Upper lobe of left lung (tissue), 6 donors: ENCODE measurements at regions not wholly inside any gene's neighbourhood (a gene's known extent, or its start where the extent isn't known, plus 50 kb on each side); places are given as distances from the start of the nearest gene placed in this dataset.
"Not testable (repeated sequence)": the region's sequence is repeated elsewhere in the genome, so short reads cannot be mapped to it uniquely, and the experiment has no call there.

Source experiments
- ATAC-seq, 2 donors: fragments of 200-7000 bp; cut with Tn5 transposase; one replicate each; pipeline ENCODE4 v1.9.1; 2022; ENCODE audit warnings: mild to moderate bottlenecking in 2 of 2, moderate library complexity in 2 of 2; ENCODE audit not compliant: low FRiP score in 2 of 2
- DNase-seq, 2 donors: peaks; one replicate each; pipeline ENCODE4 v3.0.0-alpha.2; 2019 to 2020
- H3K27ac ChIP-seq, 4 donors: fragments of 200-600 bp; sonication (generic); one replicate each; pipeline ENCODE4 v1.5.1; 2016 to 2019
- H3K27me3 ChIP-seq, 4 donors: fragments of 200-600 bp; sonication (generic); one replicate each; pipeline ENCODE4 v1.5.1; 2017 to 2019
- H3K36me3 ChIP-seq, 4 donors: fragments of 200-600 bp; sonication (generic); one replicate each; pipeline ENCODE4 v1.5.1; 2016 to 2019
- H3K4me1 ChIP-seq, 4 donors: fragments of 200-600 bp; sonication (generic); one replicate each; pipeline ENCODE4 v1.5.1; 2018 to 2019
- H3K4me3 ChIP-seq, 4 donors: fragments of 200-600 bp; sonication (generic); one replicate each; pipeline ENCODE4 v1.5.1; 2017 to 2019; ENCODE audit warnings: mild to moderate bottlenecking in 2 of 4, moderate library complexity in 1 of 4
- H3K9me3 ChIP-seq, 4 donors: fragments of 200-600 bp; sonication (generic); one replicate each; pipeline ENCODE4 v1.5.1; 2018 to 2019
- EP300 ChIP-seq, 4 donors: sonication (generic); formaldehyde crosslinking; IDR thresholded peaks; one replicate each; pipeline ENCODE4 v1.5.1; 2017; ENCODE audit warnings: antibody characterized with exemption in 4 of 4, control low read depth in 2 of 4
- POLR2A ChIP-seq, 4 donors: fragments of 450-650 bp; IDR thresholded peaks; one replicate each; pipeline ENCODE4 v1.5.1; 2016 to 2017; ENCODE audit warnings: antibody characterized with exemption in 4 of 4, mild to moderate bottlenecking in 2 of 4
- POLR2AphosphoS5 ChIP-seq, 2 donors: sonication (generic); formaldehyde crosslinking; IDR thresholded peaks; one replicate each; pipeline ENCODE4 v1.5.1; 2017; ENCODE audit warnings: antibody characterized with exemption in 2 of 2
- WGBS, 2 donors: methylation state at CpG; one replicate each; pipeline ENCODE4 v1.1.5; 2017 to 2018; 5-methylcytosine and 5-hydroxymethylcytosine counted together
- TF ChIP-seq, protein P1 (sequence below), 6 experiments: fragments of 450-650 bp in 4 of 6; fragments of 200-600 bp in 2 of 6; sonication (generic) in 2 of 6; IDR thresholded peaks; one replicate each; pipeline ENCODE4 v1.5.1; 2016 to 2019; ENCODE audit warnings: antibody characterized with exemption in 6 of 6
- donor health status: DM: no; HTN: no; CAD: no; lungs with moderate emphysema.
- donor health status: DM: no; HTN: yes; CAD: no; lungs with severe emphysema.

DNA sequence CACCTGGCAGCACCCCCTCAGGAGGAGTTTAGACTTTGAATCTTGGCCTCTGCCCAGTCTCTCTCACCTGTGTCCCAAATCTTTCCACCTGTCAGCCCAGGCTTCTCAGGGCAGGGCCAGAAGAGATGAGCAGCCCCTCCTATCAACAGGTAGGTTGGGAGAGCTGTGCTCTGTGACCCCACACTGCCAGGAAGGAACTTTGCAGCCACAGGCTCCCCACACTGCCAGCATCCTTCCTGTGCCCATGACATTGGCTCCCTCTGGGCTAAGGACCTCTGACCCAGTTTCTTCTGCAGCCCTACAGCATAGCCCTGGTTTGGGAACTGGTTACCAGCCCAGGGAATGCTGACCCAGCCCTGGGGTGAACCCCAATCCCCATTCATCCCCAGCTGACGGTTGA is 115.7 kb upstream of the IQSEC1 start:
- TF ChIP-seq POLR2A (IDR thresholded peaks at IDR 0.05) (no peak), POLR2AphosphoS5 (IDR thresholded peaks at IDR 0.05) (no peak), EP300 (IDR thresholded peaks at IDR 0.05) (no peak)
- TF ChIP-seq, protein P1, sequence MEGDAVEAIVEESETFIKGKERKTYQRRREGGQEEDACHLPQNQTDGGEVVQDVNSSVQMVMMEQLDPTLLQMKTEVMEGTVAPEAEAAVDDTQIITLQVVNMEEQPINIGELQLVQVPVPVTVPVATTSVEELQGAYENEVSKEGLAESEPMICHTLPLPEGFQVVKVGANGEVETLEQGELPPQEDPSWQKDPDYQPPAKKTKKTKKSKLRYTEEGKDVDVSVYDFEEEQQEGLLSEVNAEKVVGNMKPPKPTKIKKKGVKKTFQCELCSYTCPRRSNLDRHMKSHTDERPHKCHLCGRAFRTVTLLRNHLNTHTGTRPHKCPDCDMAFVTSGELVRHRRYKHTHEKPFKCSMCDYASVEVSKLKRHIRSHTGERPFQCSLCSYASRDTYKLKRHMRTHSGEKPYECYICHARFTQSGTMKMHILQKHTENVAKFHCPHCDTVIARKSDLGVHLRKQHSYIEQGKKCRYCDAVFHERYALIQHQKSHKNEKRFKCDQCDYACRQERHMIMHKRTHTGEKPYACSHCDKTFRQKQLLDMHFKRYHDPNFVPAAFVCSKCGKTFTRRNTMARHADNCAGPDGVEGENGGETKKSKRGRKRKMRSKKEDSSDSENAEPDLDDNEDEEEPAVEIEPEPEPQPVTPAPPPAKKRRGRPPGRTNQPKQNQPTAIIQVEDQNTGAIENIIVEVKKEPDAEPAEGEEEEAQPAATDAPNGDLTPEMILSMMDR (IDR thresholded peaks at IDR 0.05): no peak
- DNase-seq (no peak), ATAC-seq (no peak)
- Histone ChIP-seq H3K4me1 (peaks cover 0 to 10% (median 4%) of the 10 kb centered on the region in 4 donors), H3K27me3 (no peaks in the 10 kb centered on the region), H3K27ac (no peak overlapping the region), H3K4me3 (no peak overlapping the region), H3K9me3 (peaks cover 0 to 6% (median 2%) of the 10 kb centered on the region in 4 donors), H3K36me3 (no peaks in the 10 kb centered on the region)
- 83 to 100% methylated on average over 1 of the region's 1 CpG for WGBS, 2 donors

- Histone ChIP-seq H3K36me3 (no peaks in the 10 kb centered on the region), H3K9me3 (peaks cover 0 to 6% (median 2%) of the 10 kb centered on the region in 4 donors), H3K4me3 (no peak overlapping the region), H3K4me1 (peaks cover 0 to 10% (median 4%) of the 10 kb centered on the region in 4 donors), H3K27ac (no peak overlapping the region), H3K27me3 (no peaks in the 10 kb centered on the region)
- 89 to 93% methylated on average over 4 of the region's 4 CpGs for WGBS, 2 donors
- ATAC-seq (no peak), DNase-seq (no peak)
- TF ChIP-seq EP300 (IDR thresholded peaks at IDR 0.05) (no peak), POLR2AphosphoS5 (IDR thresholded peaks at IDR 0.05) (no peak), POLR2A (IDR thresholded peaks at IDR 0.05) (no peak)
These were observed 115.1 kb upstream of the IQSEC1 start for GRCh38 chr3:13188181-13188779.

DNA sequence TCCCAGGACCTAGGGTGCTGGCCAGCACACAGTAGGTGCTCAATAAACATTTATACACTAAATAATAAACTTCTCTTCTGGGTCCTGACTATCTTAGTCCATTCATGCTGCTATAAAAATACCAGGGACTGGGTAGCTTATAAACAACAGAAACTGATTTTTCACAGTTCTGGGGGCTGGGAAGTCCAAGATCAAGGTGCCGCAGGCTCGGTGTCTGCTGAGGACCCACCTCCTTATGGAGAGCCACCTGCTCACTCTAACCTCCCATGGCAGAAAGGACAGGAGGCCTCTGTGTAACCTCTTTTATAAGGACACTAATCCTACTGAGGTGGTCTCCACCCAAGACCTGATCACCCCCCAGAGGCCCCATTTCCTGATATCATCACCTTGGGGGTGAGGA is 114.4 kb upstream of the IQSEC1 start:
- Histone ChIP-seq H3K27ac (no peak overlapping the region), H3K36me3 (no peaks in the 10 kb centered on the region), H3K4me3 (no peak overlapping the region), H3K9me3 (peaks cover 0 to 6% (median 2%) of the 10 kb centered on the region in 4 donors), H3K4me1 (peaks cover 0 to 10% (median 4%) of the 10 kb centered on the region in 4 donors), H3K27me3 (no peaks in the 10 kb centered on the region)
- TF ChIP-seq POLR2A (IDR thresholded peaks at IDR 0.05) (no peak), EP300 (IDR thresholded peaks at IDR 0.05) (no peak), POLR2AphosphoS5 (IDR thresholded peaks at IDR 0.05) (no peak)
- TF ChIP-seq, protein P1 (IDR thresholded peaks at IDR 0.05): no peak
- 94 to 100% methylated on average over 2 of the region's 2 CpGs for WGBS, 2 donors
- ATAC-seq (no peak), DNase-seq (no peak)

DNA sequence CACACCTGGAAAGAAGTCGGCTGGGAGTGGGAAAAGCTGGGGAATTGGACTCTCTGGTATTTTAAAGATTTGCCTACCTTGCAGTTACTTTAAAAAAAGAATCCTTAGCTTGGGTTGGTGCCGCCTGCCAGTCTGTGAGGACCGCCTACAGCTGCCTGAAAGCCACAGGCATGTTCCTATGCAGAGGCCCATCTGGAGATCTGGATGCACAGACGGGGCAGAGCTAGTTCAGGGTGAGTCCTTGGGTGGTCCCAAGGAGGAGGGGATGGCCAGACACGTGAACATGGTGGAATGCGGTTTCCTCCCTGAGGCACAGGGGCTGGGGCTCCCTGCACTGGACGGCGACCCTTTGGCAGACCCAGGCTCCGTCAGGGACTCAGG is 113.2 kb upstream of the IQSEC1 start:
- Histone ChIP-seq H3K9me3 (peaks cover 0 to 6% (median 2%) of the 10 kb centered on the region in 4 donors), H3K4me3 (no peak overlapping the region), H3K27ac (no peak overlapping the region), H3K27me3 (no peaks in the 10 kb centered on the region), H3K36me3 (no peaks in the 10 kb centered on the region), H3K4me1 (peaks cover 0 to 10% (median 4%) of the 10 kb centered on the region in 4 donors)
- TF ChIP-seq EP300 (IDR thresholded peaks at IDR 0.05) (no peak), POLR2A (IDR thresholded peaks at IDR 0.05) (no peak), POLR2AphosphoS5 (IDR thresholded peaks at IDR 0.05) (no peak)
- TF ChIP-seq, protein P1 (IDR thresholded peaks at IDR 0.05): no peak
- no peak for DNase-seq
- WGBS, 2 donors: 60 to 81% methylated on average over 4 to 9 of the region's 9 CpGs
- no peak for ATAC-seq

GRCh38 chr3:13185737-13186434 is 112.7 kb upstream of the IQSEC1 start:
- TF ChIP-seq, protein P1 (IDR thresholded peaks at IDR 0.05): no peak
- no peak for TF ChIP-seq POLR2AphosphoS5 (IDR thresholded peaks at IDR 0.05)
- no peak for TF ChIP-seq EP300 (IDR thresholded peaks at IDR 0.05)
- TF ChIP-seq POLR2A (IDR thresholded peaks at IDR 0.05): no peak

DNA sequence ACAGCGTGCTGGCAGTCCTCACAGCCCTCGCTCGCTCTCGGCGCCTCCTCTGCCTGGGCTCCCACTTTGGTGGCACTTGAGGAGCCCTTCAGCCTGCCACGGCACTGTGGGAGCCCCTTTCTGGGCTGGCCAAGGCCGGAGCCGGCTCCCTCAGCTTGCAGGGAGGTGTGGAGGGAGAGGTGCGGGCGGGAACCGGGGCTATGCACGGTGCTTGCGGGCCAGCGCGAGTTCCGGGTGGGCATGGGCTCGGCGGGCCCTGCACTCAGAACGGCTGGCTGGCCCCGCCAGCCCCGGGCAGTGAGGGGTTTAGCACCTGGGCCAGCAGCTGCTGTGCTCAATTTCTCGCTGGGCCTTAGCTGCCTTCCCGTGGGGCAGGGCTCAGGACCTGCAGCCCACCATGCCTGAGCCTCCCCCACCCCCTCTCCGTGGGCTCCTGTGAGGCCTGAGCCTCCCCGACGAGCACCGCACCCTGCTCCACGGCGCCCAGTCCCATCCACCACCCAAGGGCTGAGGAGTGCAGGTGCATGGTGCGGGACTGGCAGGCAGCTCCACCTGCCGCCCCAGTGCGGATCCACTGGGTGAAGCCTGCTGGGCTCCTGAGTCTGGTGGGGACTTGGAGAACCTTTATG is 106.5 kb upstream of the IQSEC1 start:
- H3K27me3 ChIP-seq, H3K4me1 ChIP-seq, H3K36me3 ChIP-seq, ATAC-seq, H3K4me3 ChIP-seq, H3K27ac ChIP-seq: not testable (repeated sequence)
- 95 to 97% methylated on average over 20 to 25 of the region's 32 CpGs for WGBS, 2 donors
- peak in 1 of 2 donors; percentile 55 for DNase-seq
- H3K9me3 ChIP-seq: peaks cover 6 to 25% (median 16%) of the 10 kb centered on the region in 4 donors

More at GRCh38 chr3:13185737-13186434, 112.7 kb upstream of the IQSEC1 start:
- WGBS, 2 donors: 78 to 81% methylated on average over 3 to 7 of the region's 7 CpGs
- Histone ChIP-seq H3K27me3 (no peaks in the 10 kb centered on the region), H3K4me1 (peaks cover 0 to 10% (median 4%) of the 10 kb centered on the region in 4 donors), H3K27ac (no peak overlapping the region), H3K9me3 (peaks cover 0 to 6% (median 2%) of the 10 kb centered on the region in 4 donors), H3K4me3 (no peak overlapping the region), H3K36me3 (no peaks in the 10 kb centered on the region)
- no peak for DNase-seq
- ATAC-seq: no peak
